ENCODE measurements at regions not wholly inside any gene's neighbourhood (a gene's known extent, or its start where the extent isn't known, plus 50 kb on each side); places are given as distances from the start of the nearest gene placed in this dataset.

- Histone ChIP-seq H3K9me3 (no peaks in the 10 kb centered on the region), H3K27ac (no peak overlapping the region), H3K4me3 (no peak overlapping the region), H3K4me2 (no peak overlapping the region), H3K4me1 (no peaks in the 10 kb centered on the region)
- FAIRE-seq = no peak
- ChIA-PET POLR2A (no interaction called here), CTCF (no interaction called here)
- DNase-seq (ENCODE audit: low read depth in 1 of 2, low spot score in 1 of 2) = no peak
- WGBS (ENCODE audit: missing lambda C conversion rate) = 23% methylated on average over 6 of the region's 6 CpGs
- ATAC-seq = no peak
- TF ChIP-seq E2F6 (IDR thresholded peaks at IDR 0.05; ENCODE audit: borderline replicate concordance, low read depth) (no peak), POLR2AphosphoS2 (conservative IDR thresholded peaks at IDR 0.05; ENCODE audit: low read length) (no peak), ESRRA (IDR thresholded peaks at IDR 0.05; ENCODE audit: borderline replicate concordance, low read length) (no peak), FOSB (CRISPR knock-in tag; IDR thresholded peaks at IDR 0.05) (no peak), ATOH8 (CRISPR knock-in tag; IDR thresholded peaks at IDR 0.05; ENCODE audit: low read depth) (no peak), PHF8 (IDR thresholded peaks at IDR 0.05; ENCODE audit: borderline replicate concordance, low read depth) (no peak), RFX5 (IDR thresholded peaks at IDR 0.05) (no peak), EP300 (IDR thresholded peaks at IDR 0.05) (no peak), RCOR1 (IDR thresholded peaks at IDR 0.05; ENCODE audit: low read depth, low read length) (no peak), SREBF2 (IDR thresholded peaks at IDR 0.05) (no peak), POLR2A (IDR thresholded peaks at IDR 0.05; ENCODE audit: low read length) (no peak), CBX8 (IDR thresholded peaks at IDR 0.05) (no peak), EHMT2 (IDR thresholded peaks at IDR 0.05; ENCODE audit: low read depth) (no peak)
- TF ChIP-seq, protein P1, sequence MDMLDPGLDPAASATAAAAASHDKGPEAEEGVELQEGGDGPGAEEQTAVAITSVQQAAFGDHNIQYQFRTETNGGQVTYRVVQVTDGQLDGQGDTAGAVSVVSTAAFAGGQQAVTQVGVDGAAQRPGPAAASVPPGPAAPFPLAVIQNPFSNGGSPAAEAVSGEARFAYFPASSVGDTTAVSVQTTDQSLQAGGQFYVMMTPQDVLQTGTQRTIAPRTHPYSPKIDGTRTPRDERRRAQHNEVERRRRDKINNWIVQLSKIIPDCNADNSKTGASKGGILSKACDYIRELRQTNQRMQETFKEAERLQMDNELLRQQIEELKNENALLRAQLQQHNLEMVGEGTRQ (IDR thresholded peaks at IDR 0.05) = no peak
Observed at GRCh38 chr3:3340965-3341895, 161.7 kb upstream of the CRBN start.

- CTCF ChIA-PET = no interaction called here
- no peak overlapping the region for H3K4me2 ChIP-seq
- DNase-seq (ENCODE audit: low read depth in 1 of 2, low spot score in 1 of 2) (no peak), ATAC-seq (no peak), FAIRE-seq (no peak)
- TF ChIP-seq HES2 (IDR thresholded peaks at IDR 0.05) (no peak), HMGXB4 (CRISPR knock-in tag; IDR thresholded peaks at IDR 0.05; ENCODE audit: borderline replicate concordance) (no peak), CEBPB (IDR thresholded peaks at IDR 0.05) (no peak), MYC (IDR thresholded peaks at IDR 0.05; ENCODE audit: borderline replicate concordance, low read length) (no peak), HOXB5 (CRISPR knock-in tag; IDR thresholded peaks at IDR 0.05) (no peak), KDM1A (IDR thresholded peaks at IDR 0.05; ENCODE audit: low read depth) (no peak), MAZ (IDR thresholded peaks at IDR 0.05; ENCODE audit: borderline replicate concordance, low read depth, low read length) (no peak), ZFP36 (IDR thresholded peaks at IDR 0.05; ENCODE audit: borderline replicate concordance, partially characterized antibody) (no peak), TFCP2L1 (CRISPR knock-in tag; IDR thresholded peaks at IDR 0.05) (no peak), ZNF302 (CRISPR knock-in tag; IDR thresholded peaks at IDR 0.05) (no peak), SMC3 (IDR thresholded peaks at IDR 0.05) (no peak), CHD2 (IDR thresholded peaks at IDR 0.05; ENCODE audit: low read length, partially characterized antibody) (no peak), PBX3 (IDR thresholded peaks at IDR 0.05) (no peak), RFX5 (IDR thresholded peaks at IDR 0.05) (no peak), ZSCAN20 (CRISPR knock-in tag; IDR thresholded peaks at IDR 0.05) (no peak), CBX2 (IDR thresholded peaks at IDR 0.05; ENCODE audit: borderline replicate concordance, low read depth) (no peak)
- TF ChIP-seq, protein P2, sequence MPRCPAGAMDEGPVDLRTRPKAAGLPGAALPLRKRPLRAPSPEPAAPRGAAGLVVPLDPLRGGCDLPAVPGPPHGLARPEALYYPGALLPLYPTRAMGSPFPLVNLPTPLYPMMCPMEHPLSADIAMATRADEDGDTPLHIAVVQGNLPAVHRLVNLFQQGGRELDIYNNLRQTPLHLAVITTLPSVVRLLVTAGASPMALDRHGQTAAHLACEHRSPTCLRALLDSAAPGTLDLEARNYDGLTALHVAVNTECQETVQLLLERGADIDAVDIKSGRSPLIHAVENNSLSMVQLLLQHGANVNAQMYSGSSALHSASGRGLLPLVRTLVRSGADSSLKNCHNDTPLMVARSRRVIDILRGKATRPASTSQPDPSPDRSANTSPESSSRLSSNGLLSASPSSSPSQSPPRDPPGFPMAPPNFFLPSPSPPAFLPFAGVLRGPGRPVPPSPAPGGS (IDR thresholded peaks at IDR 0.05) = no peak
- no peaks in the 10 kb centered on the region for H3K4me1 ChIP-seq
- POLR2A ChIA-PET = no interaction called here
- no peak overlapping the region for H3K4me3 ChIP-seq
- no peak overlapping the region for H3K27ac ChIP-seq
- H3K9me3 ChIP-seq = no peaks in the 10 kb centered on the region
- WGBS (ENCODE audit: missing lambda C conversion rate) = 4% methylated on average over 4 of the region's 4 CpGs
Observed at GRCh38 chr3:3340526-3340925, 161.0 kb upstream of the CRBN start.

Data from A549 (cell line).